Suprapubic skin (tissue), 3 donors: ENCODE measurements at regions not wholly inside any gene's neighbourhood (a gene's known extent, or its start where the extent isn't known, plus 50 kb on each side); places are given as distances from the start of the nearest gene placed in this dataset.

Experiments
- CTCF ChIP-seq, 2 donors: fragments of 200-600 bp in 1 of 2; fragments of 450-650 bp in 1 of 2; sonication (generic) in 1 of 2; IDR thresholded peaks; one replicate each; pipeline ENCODE4 v1.5.1; 2016 to 2019; ENCODE audit warnings: antibody characterized with exemption in 2 of 2, mild to moderate bottlenecking in 1 of 2, moderate library complexity in 1 of 2
- POLR2A ChIP-seq, 2 donors: fragments of 450-650 bp; IDR thresholded peaks; one replicate each; pipeline ENCODE4 v1.6.1; 2017; ENCODE audit warnings: antibody characterized with exemption in 2 of 2, mild to moderate bottlenecking in 2 of 2, moderate library complexity in 2 of 2

GRCh38 chr3:189474944-189475343, 156.2 kb upstream of the TP63 start:
- TF ChIP-seq CTCF (IDR thresholded peaks at IDR 0.05) (no peak), POLR2A (IDR thresholded peaks at IDR 0.05) (no peak)
